ENCODE measurements at regions not wholly inside any gene's neighbourhood (a gene's known extent, or its start where the extent isn't known, plus 50 kb on each side); places are given as distances from the start of the nearest gene placed in this dataset.
"Not testable (repeated sequence)": the region's sequence is repeated elsewhere in the genome, so short reads cannot be mapped to it uniquely, and the experiment has no call there.

DNA sequence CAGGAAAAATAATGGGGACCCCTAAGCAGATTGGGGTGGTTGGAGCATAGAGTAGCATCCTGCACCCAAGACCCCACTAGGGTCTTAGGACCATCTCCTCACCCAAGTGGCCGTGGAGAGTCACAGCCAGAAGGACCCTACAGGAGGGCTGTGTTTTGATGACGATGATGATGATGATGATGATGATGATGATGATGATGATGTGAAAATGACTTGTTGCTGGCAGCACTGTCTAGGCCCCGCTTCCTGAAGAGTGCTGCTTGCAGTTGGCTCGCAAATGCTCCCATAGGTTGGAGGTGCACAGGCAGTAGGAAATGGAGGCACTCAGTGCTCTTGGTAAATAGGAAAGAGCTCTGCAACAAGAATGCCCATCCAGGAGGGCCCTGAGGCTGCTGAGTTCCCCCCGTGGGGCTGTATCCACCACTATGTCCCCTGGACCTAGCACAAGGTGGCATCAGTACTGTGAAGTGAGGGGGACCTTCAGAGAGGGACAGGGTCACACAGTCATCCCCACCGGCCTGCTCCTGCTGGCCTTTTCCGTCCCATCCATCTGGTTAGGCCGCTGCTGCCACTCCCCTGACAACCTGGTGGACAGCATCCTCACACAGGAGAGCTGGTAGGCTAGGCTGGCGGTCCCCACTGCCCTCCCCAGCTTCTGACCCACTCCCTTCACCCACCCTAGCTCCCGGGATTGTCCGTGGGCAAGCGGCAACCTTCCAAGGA, 139.6 kb downstream of the FOXD2 start:
- no peak for DNase-seq

- no peak for DNase-seq
These were observed 140.3 kb downstream of the FOXD2 start for GRCh38 chr1:47578026-47578720.

DNA sequence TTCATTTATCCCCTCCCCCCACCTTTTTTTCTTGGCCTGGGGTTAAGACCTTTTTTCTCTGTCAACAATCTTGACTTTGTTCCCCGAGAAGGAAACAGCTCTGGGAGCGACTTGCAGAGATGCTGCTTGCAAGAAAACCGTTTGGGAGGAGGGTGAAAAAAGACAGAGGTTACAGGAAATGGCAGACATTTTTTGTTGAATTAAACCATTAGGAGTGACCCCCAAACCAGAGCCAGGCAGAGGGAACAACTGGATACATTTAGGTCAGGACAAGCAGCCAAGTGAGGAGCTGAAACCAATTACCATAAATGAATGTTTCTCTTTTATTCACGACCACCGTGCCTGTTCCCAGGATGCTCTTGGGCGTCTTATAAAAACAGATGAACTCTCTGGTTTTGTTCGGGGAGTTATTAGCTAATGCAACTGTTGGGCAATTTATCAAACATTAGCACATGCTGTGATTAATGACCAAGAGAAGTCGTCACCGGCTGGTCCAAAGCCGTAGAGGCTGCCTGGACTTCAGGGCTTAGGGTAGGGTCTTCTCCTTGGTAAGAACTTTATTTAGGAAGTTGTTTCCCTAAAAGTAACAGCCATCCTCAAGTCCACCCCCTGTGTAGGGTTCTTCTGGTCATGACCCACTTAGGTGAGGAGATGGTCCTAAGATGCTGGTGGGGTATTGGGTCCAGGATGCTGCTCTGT, 141.0 kb downstream of the FOXD2 start:
- DNase-seq: no peak

GRCh38 chr1:47579809-47580208, 142.0 kb downstream of the FOXD2 start:
- no peak for DNase-seq

DNA sequence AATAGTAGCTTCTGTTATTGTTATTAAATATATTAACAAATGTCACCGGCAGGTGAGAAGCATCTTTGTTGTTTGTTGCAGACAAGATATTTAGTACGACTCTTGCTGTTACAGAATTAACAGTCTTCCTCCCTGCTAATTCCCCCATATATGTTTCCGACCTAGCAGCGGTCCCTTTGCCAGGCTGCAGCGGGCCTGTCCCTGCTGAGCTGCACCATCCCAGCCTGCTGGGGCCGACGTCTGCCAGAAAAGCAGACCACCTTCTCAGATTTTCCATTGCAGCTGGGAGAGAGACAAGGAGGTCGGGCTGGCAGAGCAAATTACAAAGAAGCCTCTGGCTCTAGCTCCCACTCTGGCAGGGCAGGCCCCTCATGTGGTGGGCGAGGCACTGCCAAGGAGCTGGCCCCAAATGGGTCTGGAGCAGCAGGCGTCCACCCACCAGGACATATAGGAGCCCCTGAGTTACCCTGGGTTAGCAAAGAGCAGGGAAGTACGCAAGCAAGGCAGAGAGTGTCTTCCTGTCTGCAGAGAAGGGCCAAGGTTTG, 142.7 kb downstream of the FOXD2 start:
- no peak for DNase-seq

DNA sequence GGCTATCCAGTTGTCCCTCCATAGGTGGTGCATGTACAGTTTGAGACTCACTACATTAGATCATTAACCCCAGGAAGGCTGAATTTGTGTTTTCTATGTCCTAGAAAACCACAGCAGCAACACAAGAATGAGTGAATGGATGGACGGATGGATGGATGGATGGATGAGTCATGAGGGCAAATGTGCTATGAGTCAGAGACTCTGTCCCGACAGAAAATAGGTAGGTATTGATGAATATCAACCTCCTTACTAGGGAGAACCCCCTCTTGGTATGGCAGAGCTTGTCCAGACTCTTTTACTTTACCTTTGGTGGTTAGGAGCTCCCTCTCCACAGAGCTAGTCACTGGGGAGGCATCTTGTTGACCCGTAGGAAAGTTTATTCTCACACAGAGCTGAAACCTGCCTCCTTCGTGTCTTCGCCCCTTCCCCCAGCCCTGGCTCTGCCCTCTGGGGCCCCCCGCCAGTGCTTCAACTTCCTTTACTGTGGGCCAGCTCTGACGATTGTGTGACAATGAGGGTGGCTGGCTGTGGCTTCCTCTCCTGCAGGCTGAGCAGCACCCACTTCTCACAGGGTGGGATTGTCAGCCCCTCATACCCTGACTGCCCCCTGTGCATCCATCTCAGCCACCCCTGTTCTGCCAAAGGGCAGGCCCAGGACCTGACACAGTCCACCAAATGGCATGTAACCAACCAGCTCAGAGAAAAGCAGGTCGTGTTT, 145.2 kb downstream of the FOXD2 start:
- no peak for DNase-seq

GRCh38 chr1:47584249-47584648, 146.4 kb downstream of the FOXD2 start:
- no peak for DNase-seq

- DNase-seq: no peak
These were observed 147.5 kb downstream of the FOXD2 start for GRCh38 chr1:47585141-47585902.

DNA sequence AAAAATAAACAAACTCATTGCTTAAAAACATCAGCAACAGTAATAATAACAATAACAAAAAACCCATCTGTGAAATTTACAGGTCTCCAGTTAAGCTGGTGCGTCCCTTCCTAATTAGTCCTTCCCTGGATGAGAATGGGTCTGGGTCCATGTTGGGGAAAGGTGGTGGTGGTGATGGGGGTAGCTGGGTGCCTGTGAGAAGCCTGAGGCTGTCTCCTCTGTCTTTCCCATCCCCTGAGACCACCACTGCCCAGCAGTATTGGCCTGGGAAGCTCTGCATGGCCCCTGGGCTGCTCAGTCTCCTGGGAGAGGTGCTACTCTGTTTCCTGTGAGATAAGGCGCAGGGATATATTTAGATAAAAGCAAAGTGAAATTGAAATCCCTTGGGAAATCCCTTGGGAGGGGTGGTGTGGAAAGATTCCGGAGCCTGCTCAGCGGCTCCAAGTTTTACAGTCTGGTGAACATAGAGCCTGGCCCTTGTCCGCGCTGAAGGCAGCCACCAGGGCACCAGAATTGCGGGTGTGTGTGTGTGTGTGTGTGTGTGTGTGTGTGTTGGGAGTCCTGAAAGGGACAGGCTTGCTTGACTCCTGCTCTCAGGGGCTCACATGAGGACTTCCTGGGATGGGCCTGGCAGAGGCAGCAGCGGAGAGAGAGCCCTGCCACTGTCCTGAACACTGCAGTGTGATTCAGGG, 150.2 kb downstream of the FOXD2 start:
- no peak for DNase-seq

DNA sequence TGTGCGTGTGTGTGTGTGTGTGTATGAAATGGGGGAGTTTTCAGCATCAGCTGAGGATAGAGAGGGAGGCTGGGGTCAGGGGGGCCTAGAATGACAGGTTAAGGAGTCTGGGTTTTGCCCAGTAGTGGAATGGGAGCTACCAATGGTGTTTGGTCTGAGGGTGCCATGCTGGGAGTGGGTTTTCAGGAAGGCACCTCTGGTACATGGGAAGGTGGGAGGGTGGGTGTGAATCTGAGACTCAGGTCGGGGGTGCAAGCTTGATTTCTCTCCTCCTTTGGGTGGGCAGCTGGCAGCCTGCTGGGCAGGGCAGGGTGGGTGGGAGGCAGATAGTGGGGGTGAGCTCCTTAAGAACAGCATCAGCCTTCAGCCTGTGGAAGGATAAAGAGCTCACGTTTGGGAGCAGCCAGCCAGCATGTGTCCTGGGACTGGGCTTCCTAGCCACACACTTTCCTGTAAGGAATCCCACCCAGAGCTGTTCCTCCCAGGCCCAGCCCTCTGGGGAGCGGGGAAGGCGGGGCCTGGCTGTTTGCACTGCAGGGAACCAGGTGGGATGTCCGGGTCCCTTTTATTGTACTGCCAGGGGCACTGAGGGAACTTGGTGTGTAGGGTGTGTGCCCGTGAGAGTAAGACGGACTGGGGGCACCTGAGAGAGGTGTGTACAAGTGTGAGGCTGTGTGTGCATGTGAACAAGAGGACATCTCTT, 152.8 kb downstream of the FOXD2 start:
- DNase-seq: no peak

DNA sequence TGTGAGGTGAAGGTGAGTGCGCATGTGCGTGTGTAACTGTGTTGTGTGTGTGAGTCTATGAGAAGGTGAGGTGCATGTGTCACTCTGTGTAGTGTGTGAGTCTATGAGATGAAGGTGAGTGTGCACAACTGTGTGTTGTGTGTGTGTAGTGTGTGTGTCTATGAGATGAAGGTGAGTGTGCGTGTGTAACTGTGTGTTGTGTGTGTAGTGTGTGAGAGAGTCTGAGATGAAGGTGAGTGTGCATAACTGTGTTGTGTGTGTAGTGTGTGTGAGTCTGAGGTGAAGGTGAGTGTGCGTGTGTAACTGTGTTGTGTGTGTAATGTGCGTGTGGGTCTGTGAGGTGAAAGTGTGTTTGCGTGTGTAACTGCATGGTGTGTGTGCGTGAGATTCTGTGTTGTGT, 154.0 kb downstream of the FOXD2 start:
- DNase-seq: no peak

- DNase-seq: no peak
These were observed 154.6 kb downstream of the FOXD2 start for GRCh38 chr1:47592296-47593012.

GRCh38 chr1:47593013-47593568, 155.2 kb downstream of the FOXD2 start:
- no peak for DNase-seq

- no peak for DNase-seq
These were observed 155.9 kb downstream of the FOXD2 start for GRCh38 chr1:47593598-47594285.

DNA sequence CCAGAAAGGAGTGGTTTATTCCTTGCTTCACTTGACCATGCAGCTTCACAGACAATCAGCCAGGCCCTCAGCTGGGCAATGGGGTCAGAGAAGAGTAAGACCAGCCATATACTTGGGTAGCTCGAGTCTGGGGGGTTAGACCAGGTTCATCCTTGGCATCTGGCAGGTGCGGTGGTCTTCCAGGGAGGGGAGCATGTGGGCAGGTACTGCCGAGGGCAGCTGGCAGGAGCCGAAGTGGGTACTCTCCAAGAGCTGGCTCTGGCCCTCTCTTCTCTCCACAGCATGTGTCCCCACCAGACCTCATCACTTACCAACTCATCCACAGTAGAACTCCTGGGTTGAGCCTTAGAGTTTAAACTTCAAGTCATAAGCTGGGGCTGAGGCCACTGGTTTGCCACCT, 156.8 kb downstream of the FOXD2 start:
- no peak for DNase-seq

- DNase-seq: no peak
These were observed 158.5 kb downstream of the FOXD2 start for GRCh38 chr1:47596328-47596727.

DNA sequence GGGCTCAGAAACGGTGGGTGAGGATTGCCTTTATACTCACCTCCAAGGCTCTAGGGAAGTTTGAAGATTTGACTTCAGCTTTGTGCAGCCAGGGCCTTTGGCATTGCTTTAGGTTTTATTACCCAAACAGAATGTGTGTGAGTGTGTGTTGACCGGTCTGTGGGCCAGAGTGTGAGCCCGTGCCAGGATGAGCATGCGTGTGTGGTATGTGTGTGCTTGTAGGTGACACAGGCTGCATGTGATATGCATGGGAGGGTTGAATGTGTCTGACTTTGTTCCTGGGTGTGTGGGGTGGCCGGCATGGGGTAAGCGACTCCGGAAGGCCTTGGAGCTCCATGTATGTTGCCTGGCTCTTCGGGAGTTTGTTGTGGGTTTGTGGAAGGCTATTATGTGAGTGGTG, 160.5 kb downstream of the FOXD2 start:
- DNase-seq: no peak

DNA sequence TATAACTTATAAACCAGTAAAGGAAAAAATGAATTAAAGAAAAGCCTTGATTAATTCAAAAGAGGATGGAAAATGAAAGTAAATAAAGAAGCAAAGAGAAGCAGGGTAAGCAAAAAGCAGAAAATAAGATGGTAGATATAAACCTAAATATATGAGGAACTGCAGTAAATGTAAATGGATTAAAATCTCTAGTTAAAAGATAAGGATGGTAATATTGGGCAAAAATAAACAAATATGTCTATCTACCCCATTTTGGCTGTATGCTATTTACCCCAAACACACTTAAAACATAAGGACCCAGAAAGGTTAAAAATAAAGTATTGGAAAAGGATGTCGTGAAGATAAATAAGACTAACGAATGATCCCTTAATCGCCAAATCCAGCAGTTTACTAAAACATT, 161.9 kb downstream of the FOXD2 start:
- no peak for DNase-seq

DNA sequence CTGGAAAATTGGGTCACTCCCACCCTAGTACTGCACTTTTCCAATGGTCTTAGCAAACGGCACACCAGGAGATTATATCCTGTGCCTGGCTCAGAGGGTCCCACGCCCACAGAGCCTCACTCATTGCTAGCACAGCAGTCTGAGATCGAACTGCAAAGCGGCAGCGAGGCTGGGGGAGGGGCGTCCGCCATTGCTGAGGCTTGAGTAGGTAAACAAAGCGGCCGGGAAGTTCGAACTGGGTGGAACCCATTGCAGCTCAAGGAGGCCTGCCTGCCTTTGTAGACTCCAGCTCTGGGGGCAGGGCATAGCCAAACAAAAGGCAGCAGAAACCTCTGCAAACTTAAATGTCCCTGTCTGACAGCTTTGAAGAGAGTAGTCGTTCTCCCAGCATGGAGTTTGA, 164.6 kb downstream of the FOXD2 start:
- DNase-seq: not testable (repeated sequence)
